NOMO-1 treated with DMSO at 0.1 percent for 48 hours (cell line): ENCODE measurements at regions not wholly inside any gene's neighbourhood (a gene's known extent, or its start where the extent isn't known, plus 50 kb on each side); places are given as distances from the start of the nearest gene placed in this dataset.

Source experiments
- DNase-seq: peaks from one replicate; lab custom pipeline; 2025; ENCODE audit not compliant: unreplicated experiment; lab: John Stamatoyannopoulos, UW

DNA sequence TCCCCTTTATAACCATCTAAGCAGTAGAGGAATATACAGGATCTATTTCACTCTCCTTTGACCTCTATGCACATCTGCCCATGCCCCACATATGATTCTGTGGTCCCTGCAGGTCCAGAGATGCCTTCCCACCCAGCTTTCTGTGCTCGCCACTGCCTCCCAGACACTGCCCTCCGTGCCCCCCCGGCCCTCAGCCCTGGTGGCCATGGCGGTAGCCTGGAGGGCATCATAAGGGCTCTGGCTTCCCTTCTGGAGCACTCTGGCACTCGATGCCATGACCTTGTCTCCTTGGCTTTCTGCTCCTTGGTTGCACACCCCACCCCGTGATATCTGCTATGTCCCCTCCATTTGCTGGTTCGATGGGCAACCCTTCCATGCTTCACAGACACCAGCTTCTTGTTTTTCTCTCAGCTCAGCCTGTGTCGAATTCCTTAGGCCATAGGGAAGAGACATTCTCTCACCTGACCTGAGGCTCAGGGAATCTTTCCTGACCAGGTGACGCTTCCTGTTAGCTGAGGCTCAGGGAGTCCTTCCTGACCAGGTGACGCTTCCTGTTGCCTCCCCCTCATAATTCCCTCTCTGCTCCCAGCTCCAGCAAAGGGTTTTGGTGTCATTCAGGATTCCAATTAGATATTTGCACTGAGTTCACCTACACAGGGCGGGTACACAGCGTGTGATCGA is 100.4 kb upstream of the GLI3 start:
- no peak for DNase-seq

DNA sequence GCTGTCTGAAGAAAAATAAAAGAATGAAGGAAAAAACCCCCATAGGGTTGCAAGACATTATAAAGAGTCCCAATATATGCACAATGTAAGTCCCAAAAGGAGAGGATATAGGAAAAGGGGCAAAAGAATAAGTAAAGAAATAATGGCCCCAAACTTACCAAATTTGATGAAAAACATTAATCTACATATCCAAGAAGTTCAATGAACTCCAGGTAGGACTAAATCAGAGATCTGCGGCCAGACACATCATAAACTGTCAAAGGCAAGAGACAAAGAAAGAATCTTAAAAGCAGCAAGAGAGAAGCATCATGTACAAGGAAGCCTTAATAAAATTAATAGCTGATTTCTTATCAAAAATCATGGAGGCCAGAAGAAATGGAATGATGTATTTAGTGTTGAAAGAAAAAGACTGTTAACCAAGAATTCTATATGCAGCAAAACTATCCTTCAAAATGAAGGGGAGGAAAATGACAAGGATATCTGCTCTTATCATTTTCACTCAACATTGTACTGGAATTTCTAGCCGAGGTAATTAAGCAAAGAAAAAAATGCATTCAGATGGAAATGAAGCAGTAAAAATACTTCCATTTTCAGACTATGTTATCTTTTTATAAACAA is 95.7 kb upstream of the GLI3 start:
- DNase-seq: no peak

DNA sequence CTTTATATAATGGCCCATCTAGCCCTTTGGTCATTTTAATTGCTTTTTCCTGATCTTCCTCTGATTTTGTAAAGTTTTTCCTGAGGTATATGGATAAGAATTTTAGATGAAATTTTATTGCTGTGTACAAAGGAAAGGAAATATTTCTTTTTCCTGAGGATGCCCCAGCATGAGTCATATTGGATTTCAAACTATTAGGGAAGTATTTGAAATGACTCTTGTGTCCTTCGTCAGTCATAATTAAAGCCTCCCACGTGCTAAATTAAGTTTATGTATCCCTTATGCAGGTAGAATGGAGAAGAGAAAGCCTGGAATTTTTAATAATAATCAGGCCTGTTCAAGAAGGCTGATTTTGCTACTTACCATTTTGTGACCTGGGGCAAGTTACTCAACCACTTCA is 82.6 kb upstream of the GLI3 start:
- DNase-seq: no peak

DNA sequence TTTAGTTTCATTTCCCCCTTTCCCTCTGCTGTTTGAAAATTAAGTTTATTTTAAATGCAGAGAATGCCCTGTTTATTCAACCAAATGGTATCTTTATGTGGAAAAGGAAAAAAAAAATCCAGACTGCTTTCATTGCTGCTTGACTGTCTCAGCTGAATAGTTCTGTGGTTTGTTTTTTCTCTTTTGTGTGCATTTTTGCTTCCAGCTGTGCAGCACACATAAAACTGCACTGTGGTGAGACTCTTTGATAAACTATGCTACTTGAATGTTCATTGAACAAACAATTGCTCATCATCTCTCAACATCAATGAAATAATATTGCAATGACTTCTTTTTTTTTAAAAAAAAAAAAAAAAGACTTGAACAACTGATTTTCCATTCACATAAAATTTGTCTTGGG is 78.6 kb upstream of the GLI3 start:
- no peak for DNase-seq

DNA sequence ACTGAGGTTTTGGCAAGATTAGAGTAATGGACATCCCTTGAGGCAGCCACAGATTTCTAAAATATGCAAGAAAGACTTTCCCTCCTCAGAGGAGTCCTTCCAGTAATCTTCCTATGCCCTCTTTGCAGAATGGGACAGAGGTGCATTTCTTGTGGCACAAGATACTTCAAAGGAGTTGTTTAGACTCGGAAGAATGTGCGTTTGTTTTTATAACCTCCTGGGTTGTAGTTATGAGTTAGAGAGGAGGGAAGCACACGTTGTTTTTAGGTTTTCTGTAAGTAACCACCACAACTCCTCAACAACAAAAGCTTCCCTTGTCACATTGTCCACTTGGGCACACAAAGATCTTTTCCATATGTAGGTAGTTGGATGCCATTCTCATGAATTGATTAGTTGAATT is 78.1 kb upstream of the GLI3 start:
- DNase-seq: no peak

DNA sequence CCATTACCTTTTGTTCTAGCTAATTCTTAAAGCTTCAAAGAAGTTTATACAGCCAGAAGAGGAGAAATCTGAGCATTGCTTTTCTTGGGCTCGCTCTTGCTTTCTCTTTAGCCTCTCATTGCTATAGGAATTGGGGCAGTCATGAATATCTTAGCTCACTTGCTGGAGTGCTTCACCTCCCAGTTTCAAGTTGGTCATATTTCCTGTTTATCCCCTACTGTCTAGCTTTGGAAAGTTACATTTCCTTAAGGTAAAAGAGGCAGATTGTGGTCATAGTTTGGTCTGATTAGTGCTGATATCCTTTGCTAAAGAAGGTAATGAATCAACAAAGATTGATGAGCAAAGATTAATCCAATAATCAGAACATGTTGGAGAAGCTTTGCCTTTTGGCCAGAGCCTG is 77.7 kb upstream of the GLI3 start:
- DNase-seq: no peak

DNA sequence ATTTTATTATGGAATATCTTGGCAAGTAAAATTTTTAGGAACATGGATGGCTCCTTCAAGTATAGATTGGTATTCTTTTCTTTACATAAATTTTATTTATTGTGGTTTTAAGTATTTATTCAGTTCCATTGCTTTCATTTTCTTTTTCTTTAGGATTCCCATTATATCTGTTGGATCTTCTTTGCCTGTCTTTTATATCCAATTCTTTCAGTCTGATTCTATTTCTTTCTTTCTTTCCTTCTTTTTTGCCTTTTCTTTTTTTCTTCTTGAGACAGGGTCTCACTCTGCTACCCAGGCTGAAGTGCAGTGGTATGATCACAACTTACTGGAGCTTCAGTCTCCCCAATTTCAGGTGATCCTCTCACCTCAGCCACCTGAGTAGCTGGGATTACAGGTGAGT is 74.2 kb upstream of the GLI3 start:
- no peak for DNase-seq

DNA sequence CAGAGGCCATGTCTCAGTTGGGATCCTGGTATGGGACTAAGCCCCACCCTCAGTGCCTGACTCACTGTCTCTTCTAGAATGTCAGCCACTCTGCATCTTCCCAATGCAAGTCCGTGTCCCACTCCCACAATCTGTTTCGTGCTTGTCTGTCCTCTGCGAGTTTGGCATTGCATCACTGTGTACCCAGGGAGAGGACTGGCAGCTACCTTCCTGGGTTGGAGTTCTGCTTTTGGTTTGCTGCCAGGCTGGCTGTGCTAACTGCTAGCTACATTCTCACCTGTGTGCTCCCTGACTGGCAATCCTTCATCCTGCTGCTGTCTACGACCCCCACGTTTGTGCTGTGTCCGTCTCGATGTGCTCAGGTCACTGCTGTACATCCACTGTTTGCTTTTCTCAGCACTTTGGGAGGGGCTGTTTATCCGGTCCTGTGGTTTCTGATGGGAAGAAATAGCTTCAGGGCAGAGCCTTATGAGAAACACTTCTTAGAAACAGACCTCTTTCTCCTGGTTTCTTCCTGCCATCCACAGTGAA is 56.0 kb upstream of the GLI3 start:
- no peak for DNase-seq

DNA sequence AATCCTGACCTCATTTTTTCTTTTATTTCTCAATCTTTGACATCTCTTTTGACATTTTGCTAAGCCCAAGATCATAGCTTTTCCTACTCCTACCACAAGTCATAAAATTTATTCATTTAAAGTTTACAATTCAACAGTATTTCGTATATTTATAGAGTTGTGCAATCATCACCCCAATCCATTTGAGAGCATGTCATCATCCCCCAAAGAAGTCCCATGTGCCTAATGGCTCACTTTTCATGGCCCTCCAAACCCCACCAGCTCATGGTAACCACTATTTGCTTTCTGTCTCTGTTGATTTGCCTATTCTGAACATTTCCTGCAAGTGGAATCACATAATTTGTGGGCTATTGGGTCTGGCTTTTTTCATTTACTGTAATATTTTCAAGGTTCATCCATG is 52.5 kb upstream of the GLI3 start:
- DNase-seq: no peak
